Spleen (tissue), 7 donors: ENCODE measurements at regions not wholly inside any gene's neighbourhood (a gene's known extent, or its start where the extent isn't known, plus 50 kb on each side); places are given as distances from the start of the nearest gene placed in this dataset.

Source experiments
- POLR2A ChIP-seq, 3 donors: fragments of 450-650 bp; IDR thresholded peaks; one replicate each; pipeline ENCODE4 v1.5.1; 2017; ENCODE audit warnings: antibody characterized with exemption in 3 of 3, mild to moderate bottlenecking in 1 of 3
- TF ChIP-seq, protein P1 (sequence below), 11 experiments: fragments of 200-600 bp in 7 of 11; fragments of 450-650 bp in 4 of 11; sonication (generic) in 4 of 11; IDR thresholded peaks in 8 of 11; conservative IDR thresholded peaks in 3 of 11; 1 replicate in 7 of 11; 2 replicates in 4 of 11; pipeline versions ENCODE4 v1.4.0 to v1.8.0; 2016 to 2021; ENCODE audit warnings: antibody characterized with exemption in 11 of 11, inconsistent platforms in 4 of 11, mild to moderate bottlenecking in 1 of 11
- donor health status: DM: no; HTN: no; CAD: no; lungs with moderate emphysema.
- donor health status: DM: no; HTN: no; CAD: no.
- donor health status: DM: no; HTN: no; CAD: no.

DNA sequence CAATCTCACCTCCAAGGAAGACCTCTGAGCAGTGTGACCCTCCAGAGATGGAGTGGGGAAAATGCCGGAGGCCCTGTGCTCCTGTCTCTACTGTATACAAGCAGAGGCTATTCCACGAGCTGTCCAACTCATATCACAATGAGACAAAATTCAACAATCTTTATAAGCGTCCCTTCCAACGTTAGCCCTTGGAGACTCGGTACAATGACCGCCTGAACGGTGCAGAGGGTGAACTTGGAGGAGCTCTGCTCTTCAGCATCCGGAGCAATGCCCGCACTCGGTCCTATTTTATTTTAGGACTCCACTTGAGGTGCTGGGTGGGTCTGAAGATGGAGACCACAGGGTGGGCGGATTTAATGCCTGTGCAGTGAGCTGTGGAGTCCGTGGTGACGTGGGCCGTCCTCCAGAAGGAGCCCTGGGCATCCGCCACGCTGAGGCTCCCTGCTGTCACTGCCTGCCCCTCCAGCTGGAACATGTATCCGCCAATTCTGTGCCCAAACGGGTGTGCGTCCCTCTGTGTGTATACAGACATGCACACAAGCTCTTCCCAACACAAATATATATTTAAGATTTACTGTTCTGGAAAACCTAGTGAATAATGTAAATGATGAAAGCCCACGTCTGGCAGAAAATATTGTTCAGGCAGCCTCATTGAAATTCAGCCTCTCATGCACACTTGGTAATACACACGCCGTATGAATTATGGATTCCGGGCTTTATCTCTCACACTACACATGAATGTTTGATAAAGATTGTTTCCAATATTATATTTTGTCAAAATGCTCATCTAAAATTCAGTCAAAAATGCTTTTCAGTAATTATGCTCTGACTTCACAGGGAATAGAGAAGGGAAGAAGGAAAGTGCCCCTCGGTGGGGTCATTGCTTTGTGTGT is 239.9 kb upstream of the ZMIZ1 start:
- no peak for TF ChIP-seq POLR2A (IDR thresholded peaks at IDR 0.05)
- TF ChIP-seq, protein P1, sequence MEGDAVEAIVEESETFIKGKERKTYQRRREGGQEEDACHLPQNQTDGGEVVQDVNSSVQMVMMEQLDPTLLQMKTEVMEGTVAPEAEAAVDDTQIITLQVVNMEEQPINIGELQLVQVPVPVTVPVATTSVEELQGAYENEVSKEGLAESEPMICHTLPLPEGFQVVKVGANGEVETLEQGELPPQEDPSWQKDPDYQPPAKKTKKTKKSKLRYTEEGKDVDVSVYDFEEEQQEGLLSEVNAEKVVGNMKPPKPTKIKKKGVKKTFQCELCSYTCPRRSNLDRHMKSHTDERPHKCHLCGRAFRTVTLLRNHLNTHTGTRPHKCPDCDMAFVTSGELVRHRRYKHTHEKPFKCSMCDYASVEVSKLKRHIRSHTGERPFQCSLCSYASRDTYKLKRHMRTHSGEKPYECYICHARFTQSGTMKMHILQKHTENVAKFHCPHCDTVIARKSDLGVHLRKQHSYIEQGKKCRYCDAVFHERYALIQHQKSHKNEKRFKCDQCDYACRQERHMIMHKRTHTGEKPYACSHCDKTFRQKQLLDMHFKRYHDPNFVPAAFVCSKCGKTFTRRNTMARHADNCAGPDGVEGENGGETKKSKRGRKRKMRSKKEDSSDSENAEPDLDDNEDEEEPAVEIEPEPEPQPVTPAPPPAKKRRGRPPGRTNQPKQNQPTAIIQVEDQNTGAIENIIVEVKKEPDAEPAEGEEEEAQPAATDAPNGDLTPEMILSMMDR (IDR thresholded peaks at IDR 0.05 in 8 of 11, conservative IDR thresholded peaks at IDR 0.05 in 3 of 11), result no peak
